HG03135 (cell line): ENCODE measurements at regions not wholly inside any gene's neighbourhood (a gene's known extent, or its start where the extent isn't known, plus 50 kb on each side); places are given as distances from the start of the nearest gene placed in this dataset.
"Not testable (repeated sequence)": the region's sequence is repeated elsewhere in the genome, so short reads cannot be mapped to it uniquely, and the experiment has no call there.

Experiments
- ATAC-seq: cut with Tn5 transposase; IDR thresholded peaks from one replicate; pipeline ENCODE4 v1.9.1; 2021; ENCODE audit warnings: mild to moderate bottlenecking, moderate library complexity; ENCODE audit not compliant: unreplicated experiment

DNA sequence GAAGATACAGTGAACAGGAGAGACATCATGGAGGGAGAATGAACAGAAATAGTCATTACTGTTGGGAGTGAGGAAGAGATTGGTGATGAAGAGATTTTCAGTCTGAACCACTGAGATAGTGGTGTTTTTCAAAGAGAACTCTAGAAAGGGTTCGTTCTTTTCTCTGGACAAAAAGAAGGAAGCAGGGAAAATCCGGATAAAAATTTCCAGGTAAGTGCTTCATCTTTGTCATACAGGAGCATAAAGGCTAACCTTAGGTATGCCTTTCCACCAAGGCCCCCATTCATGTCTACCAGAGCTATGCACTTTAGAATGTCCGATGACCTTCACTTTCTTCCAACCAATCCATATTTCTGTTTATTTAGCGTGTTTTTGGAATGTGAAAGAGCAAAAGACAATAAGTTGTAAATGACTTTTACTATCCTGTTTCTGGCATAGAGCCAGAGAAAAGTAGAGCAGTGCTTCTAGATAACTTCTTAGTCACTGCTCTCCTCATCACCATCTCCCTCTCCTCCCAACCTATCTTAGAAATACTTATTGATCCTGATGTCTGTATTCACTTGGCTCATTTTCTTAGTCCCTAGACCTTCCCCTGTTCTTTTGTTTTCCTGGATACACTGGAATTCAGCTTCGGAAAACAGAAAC is 116.5 kb downstream of the TTC6 start:
- ATAC-seq: no peak

DNA sequence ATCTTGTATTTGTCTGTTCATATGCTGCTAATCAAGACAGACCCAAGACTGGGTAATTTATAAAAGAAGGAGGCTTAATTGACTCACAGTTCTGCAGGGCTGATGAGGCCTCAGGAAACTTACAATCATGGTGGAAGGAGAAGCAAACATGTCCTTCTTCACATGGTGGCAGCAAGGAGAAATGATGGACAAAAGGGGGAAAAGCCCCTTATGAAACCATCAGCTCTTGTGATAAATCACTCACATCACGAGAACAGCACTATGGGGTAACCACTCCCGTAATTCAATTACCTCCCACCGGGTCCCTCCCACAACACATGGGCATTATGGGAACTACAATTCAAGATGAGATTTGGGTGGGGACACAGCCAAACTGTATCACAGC is 117.0 kb downstream of the TTC6 start:
- not testable (repeated sequence) for ATAC-seq

DNA sequence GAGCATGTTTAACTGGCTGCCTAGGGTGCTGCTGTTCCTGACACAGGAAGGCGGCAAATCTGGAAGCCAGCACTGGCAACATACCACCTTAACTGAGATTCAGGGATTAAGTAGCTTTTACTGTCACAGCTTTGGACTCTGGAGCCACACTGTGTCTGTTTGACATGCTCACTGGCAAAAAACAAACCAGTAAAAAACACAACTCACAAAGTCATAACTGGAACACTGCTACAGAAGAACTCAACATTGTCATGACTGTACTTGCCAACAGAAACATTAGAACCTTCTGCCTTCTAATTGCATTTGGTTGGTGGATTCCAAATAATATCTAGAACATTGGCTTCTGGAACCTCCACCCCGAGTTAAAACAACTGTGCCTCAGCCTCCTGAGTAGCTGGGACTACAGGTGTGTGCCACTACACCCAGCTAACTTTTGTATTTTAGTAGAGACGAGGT is 117.6 kb downstream of the TTC6 start:
- no peak for ATAC-seq

- no peak for ATAC-seq
Observed at GRCh38 chr14:37720131-37720530, 124.7 kb downstream of the TTC6 start.

DNA sequence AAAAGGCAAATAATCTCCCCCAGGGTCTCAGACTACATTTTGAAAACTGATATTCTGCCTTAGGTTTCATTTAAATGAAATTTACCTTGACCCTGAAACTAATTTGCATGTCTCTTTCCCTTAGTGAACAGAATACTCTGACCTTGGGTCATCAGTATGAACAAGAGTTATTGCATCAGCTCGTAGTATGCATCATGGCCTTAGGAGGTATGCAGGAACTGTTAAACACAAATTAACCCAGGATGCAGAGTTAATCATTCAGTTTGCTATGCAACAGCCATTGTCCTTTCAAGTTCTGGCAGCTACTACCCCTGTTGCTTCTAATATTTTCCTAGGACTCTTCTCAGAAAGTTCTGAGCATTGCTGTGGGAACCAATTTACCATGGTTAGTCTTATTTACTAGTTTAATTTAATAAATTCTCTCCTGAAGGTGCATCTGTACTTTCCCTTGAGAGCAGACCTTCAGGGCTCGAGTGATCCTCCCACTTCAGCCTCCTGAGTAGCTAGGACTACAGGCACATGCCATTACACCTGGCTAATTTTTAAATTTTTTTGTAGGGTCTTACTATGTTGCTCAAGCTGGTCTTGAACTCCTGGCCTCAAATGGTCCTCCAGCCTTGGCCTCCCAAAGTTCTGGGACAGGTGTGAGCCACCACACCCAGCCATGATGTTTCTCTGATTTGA is 126.7 kb downstream of the TTC6 start:
- no peak for ATAC-seq

DNA sequence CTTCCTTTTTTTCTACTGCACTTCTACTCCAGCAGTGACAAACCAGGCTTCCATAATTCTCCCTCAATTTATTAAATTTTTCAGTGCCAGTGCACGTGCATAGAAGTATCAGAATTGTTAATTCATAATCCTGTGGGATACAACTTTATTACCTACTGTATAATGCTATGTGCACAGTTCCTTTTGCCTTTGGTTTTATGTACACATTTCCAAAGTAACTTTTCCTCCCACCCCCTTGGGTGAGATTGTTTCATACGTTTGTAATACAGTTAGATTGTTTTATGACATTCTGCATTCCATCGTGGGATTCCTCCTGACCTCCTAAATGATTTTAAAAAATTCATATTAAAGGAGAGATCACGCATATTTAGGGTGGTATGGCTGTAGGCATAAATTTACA is 128.1 kb downstream of the TTC6 start:
- no peak for ATAC-seq

DNA sequence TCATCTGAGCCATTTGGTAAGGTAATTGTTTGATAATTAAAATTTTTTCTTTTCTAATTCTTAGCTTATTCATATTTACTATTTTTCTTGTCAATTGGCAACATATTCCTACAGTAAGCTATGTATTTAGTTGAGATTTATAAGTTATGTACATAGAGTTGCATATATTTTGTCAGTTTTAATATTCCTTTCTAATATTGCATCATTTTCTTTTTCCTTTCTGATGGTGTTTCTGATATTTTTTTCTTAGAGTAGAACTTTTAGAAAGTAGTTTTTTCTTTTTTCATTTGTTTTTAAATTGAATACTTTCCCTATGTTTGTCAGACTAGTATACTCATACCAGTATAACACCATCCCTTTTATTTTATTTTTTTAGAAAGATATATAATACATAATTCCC is 131.3 kb downstream of the TTC6 start:
- ATAC-seq: no peak

DNA sequence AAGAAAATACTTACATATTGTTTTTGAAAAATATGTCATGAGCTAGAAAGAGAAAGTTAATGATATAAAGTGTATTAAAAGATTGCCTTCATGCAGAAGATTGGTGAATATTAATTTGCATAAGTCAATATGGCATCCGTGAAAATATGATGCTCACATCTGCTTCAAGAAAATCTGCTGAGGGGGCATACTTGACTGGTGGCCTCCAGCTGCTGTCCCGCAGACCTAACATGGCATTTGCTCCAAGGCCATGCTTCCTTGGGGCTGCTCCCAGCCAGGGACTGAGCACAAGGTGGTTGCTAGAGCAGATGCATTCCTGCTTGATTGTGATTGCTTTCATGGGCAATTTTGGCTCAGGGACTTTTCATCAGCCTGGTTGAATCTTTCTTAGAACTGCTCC is 133.8 kb downstream of the TTC6 start:
- no peak for ATAC-seq

DNA sequence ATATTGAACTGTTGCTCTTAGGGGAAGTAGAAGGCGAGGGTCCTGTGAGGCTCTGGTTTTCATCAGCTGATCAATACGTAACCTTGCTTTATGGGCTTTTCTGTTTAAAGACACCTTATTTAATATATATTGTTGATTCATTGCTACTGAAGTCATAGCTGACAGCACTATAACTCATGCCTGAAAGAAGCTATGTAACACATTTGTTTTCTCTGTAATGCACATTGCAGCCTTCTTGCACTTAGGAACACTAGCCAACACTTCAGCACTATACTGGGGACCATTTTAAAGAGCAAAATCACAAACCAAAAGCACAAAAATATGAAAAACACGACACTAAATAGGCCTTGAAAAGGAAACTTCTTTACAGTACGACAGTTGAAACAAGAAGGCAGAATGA is 135.7 kb downstream of the TTC6 start:
- no peak for ATAC-seq

DNA sequence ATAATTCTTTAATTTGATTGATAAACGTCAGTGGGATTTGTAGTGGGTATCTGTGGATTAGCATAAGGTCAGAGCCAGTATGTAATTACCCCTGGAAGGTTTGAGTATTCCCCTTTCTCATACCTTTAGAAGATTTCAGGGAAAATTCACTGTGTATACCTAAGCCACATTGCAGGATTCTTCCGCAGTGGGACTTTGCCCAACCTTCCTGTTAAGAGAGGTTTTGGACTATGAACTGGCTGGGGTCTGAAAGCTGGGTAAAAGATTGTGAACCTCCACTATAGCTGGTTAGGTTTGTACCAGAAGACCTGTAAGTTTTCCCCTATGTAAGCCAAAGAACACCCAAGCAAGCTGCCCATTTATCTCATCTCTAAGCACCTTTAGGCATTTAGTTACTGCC is 150.2 kb downstream of the TTC6 start:
- ATAC-seq: no peak

- ATAC-seq: no peak
Observed at GRCh38 chr14:37746140-37746832, 150.9 kb downstream of the TTC6 start.

DNA sequence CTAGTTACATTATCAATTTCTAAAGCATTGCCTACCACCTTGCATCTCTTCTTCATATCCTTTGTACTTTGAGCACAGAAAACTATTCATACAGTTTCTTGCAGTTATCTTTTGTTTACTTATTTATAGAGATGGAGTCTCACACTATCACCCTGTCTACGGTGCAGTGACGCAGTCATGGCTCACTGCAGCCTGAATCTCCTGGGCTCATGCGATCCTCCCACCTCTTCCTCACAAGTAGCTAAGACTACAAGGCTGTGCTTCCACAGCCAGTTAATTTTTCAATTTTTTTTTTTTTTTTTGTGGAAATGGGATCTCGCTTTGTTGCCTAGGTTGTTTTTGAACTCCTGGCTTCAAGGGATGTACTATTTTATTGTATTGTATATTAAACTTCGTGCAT is 158.0 kb downstream of the TTC6 start:
- no peak for ATAC-seq

DNA sequence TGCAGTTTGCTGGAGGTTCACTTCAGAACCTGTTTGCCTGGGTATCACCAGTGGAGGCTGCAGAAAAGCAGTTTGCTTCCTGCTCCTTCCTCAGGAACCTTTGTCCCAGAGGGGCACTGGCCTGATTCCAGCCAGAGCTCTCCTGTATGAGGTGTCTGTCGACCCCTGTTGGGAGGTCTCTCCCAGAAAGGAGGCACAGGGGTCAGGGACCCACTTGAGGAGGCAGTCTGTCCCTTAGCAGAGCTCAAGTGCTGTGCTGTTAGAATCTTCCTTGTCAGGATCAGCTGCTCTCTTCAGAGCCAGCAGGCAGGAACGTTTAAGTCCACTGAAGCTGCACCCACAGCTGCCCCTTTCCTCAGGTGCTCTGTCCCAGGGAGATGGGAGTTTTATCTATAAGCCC is 164.8 kb downstream of the TTC6 start:
- not testable (repeated sequence) for ATAC-seq

GRCh38 chr14:37763266-37763665 is 167.8 kb downstream of the TTC6 start:
- no peak for ATAC-seq

- ATAC-seq: not testable (repeated sequence)
Observed at GRCh38 chr14:37772283-37772682, 176.9 kb downstream of the TTC6 start.

GRCh38 chr14:37776791-37777499 is 181.5 kb downstream of the TTC6 start:
- ATAC-seq: no peak

DNA sequence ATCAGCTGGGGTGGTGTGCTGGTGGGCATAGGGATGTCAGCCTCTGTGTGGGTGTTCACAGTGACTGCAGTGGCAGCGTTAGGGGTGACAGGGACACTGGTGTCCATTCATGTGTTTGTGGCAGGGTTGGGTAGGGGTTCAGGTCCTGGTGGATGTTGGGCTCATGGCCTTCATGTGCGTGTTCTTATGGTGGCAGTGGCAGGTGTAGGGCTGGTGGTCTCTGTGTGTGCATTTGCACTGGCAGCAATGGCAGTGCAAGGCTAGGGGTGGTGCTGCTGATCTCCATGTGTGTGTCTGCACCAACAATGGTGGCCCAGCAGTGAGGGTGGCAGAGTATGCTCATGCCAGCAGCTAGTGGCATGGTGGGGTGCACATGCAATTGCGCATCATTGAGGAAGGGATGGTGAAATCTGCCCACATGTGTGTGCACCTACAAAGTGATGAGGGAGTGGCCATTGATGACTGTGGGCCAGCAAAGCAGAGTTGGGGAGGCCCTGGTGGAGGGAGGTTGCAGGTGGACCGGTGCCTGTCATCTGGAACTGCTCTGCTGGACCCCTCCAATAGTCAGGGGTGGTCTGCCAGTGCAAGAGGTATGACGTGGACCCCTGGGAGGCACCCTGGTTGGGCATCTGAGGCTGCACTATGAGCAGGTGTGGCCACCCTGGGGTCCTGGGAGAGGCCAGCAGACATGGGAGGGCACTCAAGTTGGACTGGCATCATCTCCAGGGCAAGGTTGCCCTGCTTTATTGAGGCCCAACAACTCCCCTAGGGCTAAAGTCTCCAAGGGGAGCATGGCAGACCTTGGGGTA is 182.9 kb downstream of the TTC6 start:
- ATAC-seq: no peak

DNA sequence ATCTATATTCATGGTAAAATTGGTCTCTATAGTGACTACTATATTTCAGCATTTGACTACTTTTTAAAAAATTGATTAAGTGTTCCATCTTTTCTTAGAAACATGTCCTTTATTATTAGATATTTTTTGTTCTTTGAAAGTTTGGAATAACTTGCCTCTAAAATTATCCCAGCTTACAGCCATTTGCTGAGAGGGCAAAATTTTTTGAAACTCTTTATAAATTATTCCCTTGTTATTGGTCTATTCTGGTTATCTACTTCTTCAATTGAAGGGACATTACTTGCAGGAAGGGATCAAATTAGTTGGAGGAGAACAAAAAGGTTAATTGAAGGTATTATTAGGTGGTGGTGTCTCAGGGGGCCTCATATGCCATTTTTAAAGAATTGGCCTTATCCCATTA is 184.1 kb downstream of the TTC6 start:
- ATAC-seq: no peak

GRCh38 chr14:37780731-37781130 is 185.3 kb downstream of the TTC6 start:
- not testable (repeated sequence) for ATAC-seq

- ATAC-seq: not testable (repeated sequence)
Observed at GRCh38 chr14:37784203-37784826, 188.9 kb downstream of the TTC6 start.
